NB4 (cell line): ENCODE measurements at regions not wholly inside any gene's neighbourhood (a gene's known extent, or its start where the extent isn't known, plus 50 kb on each side); places are given as distances from the start of the nearest gene placed in this dataset.

Source experiments
- DNase-seq: peaks from one replicate; pipeline ENCODE4 v3.0.0; 2010; ENCODE audit warnings: low read depth
- H3K4me3 ChIP-seq: one replicate; pipeline ENCODE4 v1.5.1; 2011; ENCODE audit warnings: mild to moderate bottlenecking, low read depth, low read length, moderate library complexity
- MYC ChIP-seq: IDR thresholded peaks from 2 replicates; pipeline ENCODE4 v1.6.1; 2011; ENCODE audit warnings: low read depth, low read length
- POLR2A ChIP-seq: IDR thresholded peaks from 2 replicates; pipeline ENCODE4 v1.6.1; 2011; ENCODE audit warnings: mild to moderate bottlenecking; ENCODE audit not compliant: insufficient read length; ENCODE audit errors: extremely low read depth
- TF ChIP-seq, protein P1 (sequence below): IDR thresholded peaks from one replicate; pipeline ENCODE4 v1.5.1; 2012; ENCODE audit warnings: low read depth, low read length
- TF ChIP-seq, protein P2 (sequence below): IDR thresholded peaks from 2 replicates; pipeline ENCODE4 v1.6.1; 2011; ENCODE audit warnings: low read depth, low read length

DNA sequence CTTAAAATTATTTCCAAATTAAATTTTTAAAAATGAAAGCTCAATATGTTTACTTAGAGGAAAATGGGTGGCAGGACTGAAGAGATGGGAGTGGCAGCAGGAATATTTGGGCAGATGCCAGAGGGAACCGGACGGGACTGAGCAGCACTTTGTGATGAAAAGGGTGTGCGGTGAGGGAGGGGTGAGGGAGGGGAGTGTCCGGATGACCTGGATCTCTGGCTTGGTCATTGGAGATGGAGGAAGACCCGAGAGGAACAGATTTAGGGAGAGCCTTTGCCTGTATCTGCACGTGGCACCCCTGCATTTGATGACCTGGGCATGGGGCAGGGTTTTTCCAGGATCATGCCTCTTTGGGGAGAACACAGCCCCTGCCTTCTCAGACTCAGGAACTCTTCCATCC, 201.1 kb upstream of the MVB12B start:
- DNase-seq = no peak
- TF ChIP-seq, protein P1, sequence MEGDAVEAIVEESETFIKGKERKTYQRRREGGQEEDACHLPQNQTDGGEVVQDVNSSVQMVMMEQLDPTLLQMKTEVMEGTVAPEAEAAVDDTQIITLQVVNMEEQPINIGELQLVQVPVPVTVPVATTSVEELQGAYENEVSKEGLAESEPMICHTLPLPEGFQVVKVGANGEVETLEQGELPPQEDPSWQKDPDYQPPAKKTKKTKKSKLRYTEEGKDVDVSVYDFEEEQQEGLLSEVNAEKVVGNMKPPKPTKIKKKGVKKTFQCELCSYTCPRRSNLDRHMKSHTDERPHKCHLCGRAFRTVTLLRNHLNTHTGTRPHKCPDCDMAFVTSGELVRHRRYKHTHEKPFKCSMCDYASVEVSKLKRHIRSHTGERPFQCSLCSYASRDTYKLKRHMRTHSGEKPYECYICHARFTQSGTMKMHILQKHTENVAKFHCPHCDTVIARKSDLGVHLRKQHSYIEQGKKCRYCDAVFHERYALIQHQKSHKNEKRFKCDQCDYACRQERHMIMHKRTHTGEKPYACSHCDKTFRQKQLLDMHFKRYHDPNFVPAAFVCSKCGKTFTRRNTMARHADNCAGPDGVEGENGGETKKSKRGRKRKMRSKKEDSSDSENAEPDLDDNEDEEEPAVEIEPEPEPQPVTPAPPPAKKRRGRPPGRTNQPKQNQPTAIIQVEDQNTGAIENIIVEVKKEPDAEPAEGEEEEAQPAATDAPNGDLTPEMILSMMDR = no peak
- TF ChIP-seq POLR2A (no peak), MYC (no peak)
- TF ChIP-seq, protein P2, sequence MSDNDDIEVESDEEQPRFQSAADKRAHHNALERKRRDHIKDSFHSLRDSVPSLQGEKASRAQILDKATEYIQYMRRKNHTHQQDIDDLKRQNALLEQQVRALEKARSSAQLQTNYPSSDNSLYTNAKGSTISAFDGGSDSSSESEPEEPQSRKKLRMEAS = no peak
- no peak overlapping the region for H3K4me3 ChIP-seq

DNA sequence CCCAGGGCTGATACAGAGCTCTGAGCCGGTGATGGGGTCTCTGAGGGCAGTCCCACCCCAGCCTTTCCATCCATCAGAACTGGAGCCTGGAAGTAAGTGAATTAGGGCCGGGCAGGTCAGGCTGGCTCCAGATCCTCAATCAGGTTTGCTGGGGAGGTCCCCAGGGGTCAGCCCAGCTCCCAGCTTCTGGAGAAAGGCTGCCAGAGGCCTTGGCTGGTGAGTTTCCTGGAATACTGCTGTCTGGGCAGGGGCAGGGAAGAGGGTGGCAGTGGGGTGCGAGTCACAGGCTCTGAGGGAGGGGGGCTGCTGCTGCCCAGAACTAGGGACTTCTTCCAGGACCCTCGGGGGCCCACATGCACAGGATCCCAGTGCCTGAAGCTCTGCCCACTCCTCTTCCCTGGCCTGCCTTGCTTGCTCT, 200.6 kb upstream of the MVB12B start:
- TF ChIP-seq, protein P2 = no peak
- TF ChIP-seq, protein P1 = no peak
- TF ChIP-seq MYC (no peak), POLR2A (no peak)
- no peak overlapping the region for H3K4me3 ChIP-seq
- no peak for DNase-seq

DNA sequence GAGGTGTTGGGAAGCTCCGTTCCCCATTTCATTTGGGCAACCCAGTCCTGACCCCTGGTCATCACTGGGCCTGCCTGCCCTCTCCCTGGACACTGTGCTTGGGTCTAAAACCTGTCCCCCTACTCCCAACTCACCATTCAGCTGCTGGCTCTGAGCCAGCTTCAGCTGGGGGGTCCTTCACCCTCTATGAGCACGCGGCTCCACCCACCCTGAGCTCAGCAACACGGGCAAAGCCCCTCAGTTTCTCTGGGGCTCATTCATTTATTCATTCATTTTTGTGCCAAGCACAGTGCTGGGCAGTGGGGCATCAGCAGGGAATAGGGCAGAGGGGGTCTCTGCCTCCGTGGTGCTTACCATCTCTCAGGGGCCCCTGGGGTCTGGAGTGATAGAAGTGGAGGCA, 199.8 kb upstream of the MVB12B start:
- H3K4me3 ChIP-seq = no peak overlapping the region
- DNase-seq = no peak
- TF ChIP-seq, protein P2 = no peak
- TF ChIP-seq, protein P1 = no peak

DNA sequence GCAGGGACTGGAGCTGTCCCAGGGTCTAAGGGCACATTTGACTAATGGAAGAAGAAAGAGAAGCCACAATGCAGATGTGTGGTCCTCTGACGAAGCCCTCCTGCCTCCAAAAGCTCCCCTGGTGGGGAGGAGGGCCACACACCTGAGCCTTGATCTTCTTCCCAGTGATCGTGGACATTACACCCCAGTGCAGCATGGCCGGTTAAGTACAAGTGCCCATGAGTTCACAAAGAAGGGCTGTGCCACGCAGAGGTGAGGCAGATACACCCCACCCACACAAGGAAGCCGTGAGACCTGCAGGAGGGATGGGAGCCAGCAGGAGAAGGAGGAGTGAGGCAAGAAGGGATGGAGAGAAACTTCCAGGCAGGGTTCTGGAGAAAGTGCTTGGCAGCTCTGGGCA, 199.0 kb upstream of the MVB12B start:
- TF ChIP-seq POLR2A (no peak), MYC (no peak)
- TF ChIP-seq, protein P1 = no peak
- TF ChIP-seq, protein P2 = no peak
- DNase-seq = no peak

DNA sequence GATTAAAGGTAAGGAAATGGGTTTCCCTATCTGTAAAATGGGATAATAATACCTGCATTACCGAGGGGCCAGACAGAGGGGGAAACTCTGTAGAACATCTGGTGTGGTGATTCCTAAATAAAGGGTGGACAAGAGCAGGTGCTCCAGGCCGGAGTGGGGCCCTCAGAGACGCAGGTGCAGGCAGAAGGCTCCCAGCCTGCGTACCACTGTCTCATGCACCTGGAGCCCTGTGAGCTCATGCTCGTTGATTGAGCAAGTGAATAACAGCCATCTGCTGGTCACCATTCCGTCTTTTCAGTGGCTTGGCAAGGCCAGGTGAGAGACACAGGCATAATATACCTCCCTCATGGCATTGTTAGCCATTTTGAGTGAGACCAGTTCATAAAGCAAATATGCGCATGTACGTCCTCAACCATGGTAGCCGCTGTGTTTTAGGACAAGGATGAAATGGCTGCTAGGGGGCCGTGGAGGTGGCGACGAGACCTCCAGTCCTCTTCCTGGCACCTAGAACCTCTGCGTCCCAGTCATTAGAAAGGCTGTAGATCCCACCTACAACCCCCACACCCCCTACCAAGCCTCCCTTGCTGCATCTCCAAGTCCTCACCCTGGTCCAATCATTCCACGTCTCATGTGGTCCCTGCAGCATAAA, 198.0 kb upstream of the MVB12B start:
- no peak for DNase-seq
- no peak overlapping the region for H3K4me3 ChIP-seq
- TF ChIP-seq, protein P2 = no peak
- TF ChIP-seq POLR2A (no peak), MYC (no peak)
- TF ChIP-seq, protein P1 = no peak

More for the DNA sequence above, 199.0 kb upstream of the MVB12B start:
- H3K4me3 ChIP-seq = no peak overlapping the region
